SK-N-SH (cell line): ENCODE measurements at regions not wholly inside any gene's neighbourhood (a gene's known extent, or its start where the extent isn't known, plus 50 kb on each side); places are given as distances from the start of the nearest gene placed in this dataset.

ENCODE experiments used
- CTCF ChIA-PET: fragments of 300-600, 350-600 bp; formaldehyde crosslinking; extraction: SDS; loops from one replicate; lab custom pipeline; 2021; lab: Yijun Ruan, JAX
- POLR2A ChIA-PET: fragments of 350-600 bp; sonication (Branson Sonifier 250); formaldehyde crosslinking; extraction: SDS; loops from one replicate; lab custom pipeline; 2020; ENCODE audit warnings: antibody characterized with exemption, inconsistent platforms; lab: Yijun Ruan, JAX
- DNase-seq: peaks from one replicate; pipeline ENCODE4 v3.0.0; 2012
- H2AFZ ChIP-seq: fragments of 200-600 bp; sonication (generic); 2 replicates; pipeline ENCODE4 v1.8.1; 2016; ENCODE audit warnings: antibody characterized with exemption, mild to moderate bottlenecking, low read depth
- H3F3A ChIP-seq: fragments of 200-600 bp; sonication (generic); replicated peaks from 2 replicates; pipeline ENCODE3; 2016; ENCODE audit warnings: antibody characterized with exemption, mild to moderate bottlenecking; ENCODE audit not compliant: insufficient read depth
- H3K27ac ChIP-seq, 2 experiments: fragments of 200-500 bp in 1 of 2; fragments of 200-600 bp in 1 of 2; sonication (Bioruptor generic) in 1 of 2; sonication (generic), shearing (Covaris generic) in 1 of 2; 2 replicates each; pipeline versions ENCODE4 v1.5.1 to v1.6.1; 2014 to 2016; ENCODE audit warnings: low read depth in 2 of 2, inconsistent platforms in 1 of 2, low read length in 1 of 2, mild to moderate bottlenecking in 1 of 2, mixed read lengths in 1 of 2
- H3K27me3 ChIP-seq: fragments of 200-600 bp; sonication (generic), shearing (Covaris generic); 2 replicates; pipeline ENCODE4 v1.6.1; 2016; ENCODE audit warnings: mixed run types; ENCODE audit not compliant: insufficient read depth
- H3K36me3 ChIP-seq, 2 experiments: fragments of 200-500 bp in 1 of 2; fragments of 200-600 bp in 1 of 2; sonication (Bioruptor generic) in 1 of 2; sonication (generic) in 1 of 2; replicated peaks in 1 of 2; 2 replicates each; pipeline versions ENCODE3 to v1.5.1; 2014 to 2016; ENCODE audit warnings: low read length in 1 of 2, mild to moderate bottlenecking in 1 of 2; ENCODE audit not compliant: insufficient read depth in 2 of 2, control insufficient read depth in 1 of 2
- H3K4me1 ChIP-seq, 2 experiments: fragments of 200-500 bp in 1 of 2; fragments of 200-600 bp in 1 of 2; sonication (Bioruptor generic) in 1 of 2; sonication (generic), shearing (Covaris generic) in 1 of 2; 2 replicates each; pipeline versions ENCODE4 v1.5.1 to v1.6.1; 2014 to 2016; ENCODE audit warnings: low read depth in 1 of 2, low read length in 1 of 2, mixed run types in 1 of 2; ENCODE audit not compliant: insufficient read depth in 2 of 2, control insufficient read depth in 1 of 2
- H3K4me2 ChIP-seq: fragments of 200-600 bp; sonication (generic), shearing (Covaris generic); 2 replicates; pipeline ENCODE4 v1.6.1; 2017; ENCODE audit warnings: mixed run types
- H3K4me3 ChIP-seq, 2 experiments: fragments of 200-500 bp in 1 of 2; fragments of 200-600 bp in 1 of 2; sonication (Bioruptor generic) in 1 of 2; sonication (generic), shearing (Covaris generic) in 1 of 2; 2 replicates each; pipeline versions ENCODE4 v1.5.1 to v1.8.1; 2014 to 2016; ENCODE audit warnings: low read depth in 2 of 2, inconsistent platforms in 1 of 2, low read length in 1 of 2, mild to moderate bottlenecking in 1 of 2, mixed read lengths in 1 of 2, moderate library complexity in 1 of 2
- H3K79me2 ChIP-seq: fragments of 200-600 bp; sonication (generic); 2 replicates; pipeline ENCODE4 v1.8.1; 2017; ENCODE audit warnings: mild to moderate bottlenecking; ENCODE audit not compliant: insufficient read depth
- H3K9ac ChIP-seq: fragments of 200-600 bp; sonication (generic); 2 replicates; pipeline ENCODE4 v1.6.1; 2017; ENCODE audit warnings: mixed run types
- H3K9me2 ChIP-seq: fragments of 200-600 bp; sonication (generic); 2 replicates; pipeline ENCODE4 v1.6.1; 2017; ENCODE audit warnings: mixed run types
- H3K9me3 ChIP-seq: fragments of 200-600 bp; sonication (generic); 2 replicates; pipeline ENCODE4 v1.6.1; 2017; ENCODE audit warnings: mixed run types, mild to moderate bottlenecking, moderate library complexity
- H4K20me1 ChIP-seq: fragments of 200-600 bp; sonication (generic); 2 replicates; pipeline ENCODE4 v1.6.1; 2017; ENCODE audit warnings: mild to moderate bottlenecking, mixed run types; ENCODE audit not compliant: insufficient read depth
- FOXM1 ChIP-seq: IDR thresholded peaks from 2 replicates; pipeline ENCODE4 v1.4.0; 2012; ENCODE audit warnings: low read depth, mild to moderate bottlenecking
- MAX ChIP-seq: IDR thresholded peaks from 2 replicates; pipeline ENCODE4 v1.4.0; 2012; ENCODE audit warnings: low read depth
- NRF1 ChIP-seq: IDR thresholded peaks from 2 replicates; pipeline ENCODE4 v1.6.1; 2012; ENCODE audit warnings: low read depth, mild to moderate bottlenecking, low read length
- PBX3 ChIP-seq: IDR thresholded peaks from 2 replicates; pipeline ENCODE4; 2012
- POLR2AphosphoS5 ChIP-seq: IDR thresholded peaks from 2 replicates; pipeline ENCODE4 v1.6.1; 2012; ENCODE audit warnings: low read depth, low read length
- RFX5 ChIP-seq: IDR thresholded peaks from 2 replicates; pipeline ENCODE4 v1.6.1; 2012; ENCODE audit warnings: mild to moderate bottlenecking, improper control_type of control experiment, low read length
- RXRA ChIP-seq: IDR thresholded peaks from 2 replicates; pipeline ENCODE4 v1.4.0; 2012; ENCODE audit warnings: low read depth, mild to moderate bottlenecking, borderline replicate concordance
- SIN3A ChIP-seq: IDR thresholded peaks from 2 replicates; pipeline ENCODE4 v1.6.1; 2012; ENCODE audit warnings: low read depth, mild to moderate bottlenecking, low read length, moderate library complexity, borderline replicate concordance
- SMC3 ChIP-seq: IDR thresholded peaks from 2 replicates; pipeline ENCODE4 v1.6.1; 2012; ENCODE audit warnings: low read depth, low read length, improper control_type of control experiment
- TAF1 ChIP-seq: IDR thresholded peaks from 2 replicates; pipeline ENCODE4 v1.6.1; 2012; ENCODE audit warnings: low read depth, mild to moderate bottlenecking, low read length, moderate library complexity, borderline replicate concordance
- TCF12 ChIP-seq: IDR thresholded peaks from 2 replicates; pipeline ENCODE4 v1.4.0; 2012
- USF2 ChIP-seq: fragments of 150-350 bp; IDR thresholded peaks from 2 replicates; pipeline ENCODE4 v1.6.1; 2017; ENCODE audit warnings: antibody characterized with exemption, low read length, low read depth, borderline replicate concordance
- WGBS: methylation state at CpG from one replicate; pipeline ENCODE4 v1.1.6; 2017; ENCODE audit warnings: low lambda C conversion rate; 5-methylcytosine and 5-hydroxymethylcytosine counted together

GRCh38 chr4:112823606-112824005, 186.7 kb downstream of the LARP7 start:
- CTCF ChIA-PET, result no interaction called here

GRCh38 chr4:112830753-112831386, 193.9 kb downstream of the LARP7 start:
- H3K27me3 ChIP-seq, result no peaks in the 10 kb centered on the region
- no peaks in the 10 kb centered on the region for H3K9me3 ChIP-seq
- H3K4me2 ChIP-seq, result no peak overlapping the region
- no peak overlapping the region for H3K4me3 ChIP-seq
- no peaks in the 10 kb centered on the region for H3K36me3 ChIP-seq
- no peaks in the 10 kb centered on the region for H4K20me1 ChIP-seq
- no peaks in the 10 kb centered on the region for H3F3A ChIP-seq
- CTCF ChIA-PET, result no interaction called here
- no peaks in the 10 kb centered on the region for H3K4me1 ChIP-seq
- H3K27ac ChIP-seq, result no peak overlapping the region
- TF ChIP-seq RXRA (no peak), MAX (no peak), NRF1 (no peak), SMC3 (no peak), FOXM1 (no peak), POLR2AphosphoS5 (no peak), USF2 (no peak), PBX3 (no peak), TAF1 (no peak), TCF12 (no peak), SIN3A (no peak)
- TF ChIP-seq, all 33 proteins: peak for 0
- H3K9ac ChIP-seq, result no peak overlapping the region
- H2AFZ ChIP-seq, result no peak overlapping the region
- 89% methylated on average over 6 of the region's 23 CpGs for WGBS
- POLR2A ChIA-PET, result no interaction called here
- no peaks in the 10 kb centered on the region for H3K79me2 ChIP-seq
- no peak for DNase-seq
- no peaks in the 10 kb centered on the region for H3K9me2 ChIP-seq

More at GRCh38 chr4:112823606-112824005, 186.7 kb downstream of the LARP7 start:
- Histone ChIP-seq H3K36me3 (no peaks in the 10 kb centered on the region), H4K20me1 (no peaks in the 10 kb centered on the region), H3K27me3 (no peaks in the 10 kb centered on the region), H3K9me3 (no peaks in the 10 kb centered on the region), H3K79me2 (no peaks in the 10 kb centered on the region), H3K4me2 (no peak overlapping the region), H3K27ac (no peak overlapping the region), H3K4me3 (no peak overlapping the region), H3K9me2 (no peaks in the 10 kb centered on the region), H3K9ac (no peak overlapping the region), H3K4me1 (peaks cover 0 to 4% of the 10 kb centered on the region in 2 experiments; a peak in 1 of 4 replicates), H3F3A (no peaks in the 10 kb centered on the region), H2AFZ (no peak overlapping the region)
- WGBS, result 92% methylated on average over 2 of the region's 2 CpGs
- POLR2A ChIA-PET, result no interaction called here
- no peak for TF ChIP-seq RFX5
- TF ChIP-seq, all 33 proteins: peak for 0
- DNase-seq, result no peak
